ENCODE measurements at regions not wholly inside any gene's neighbourhood (a gene's known extent, or its start where the extent isn't known, plus 50 kb on each side); places are given as distances from the start of the nearest gene placed in this dataset.
A peak's percentile ranks its signal among the peaks of the same experiment; 100 is the strongest.

- ATAC-seq (peak; percentile 65), DNase-seq (ENCODE audit: low read depth, low spot score) (no peak)
- H3K9me2 ChIP-seq (ENCODE audit: insufficient read depth), result no peaks in the 10 kb centered on the region
- no peaks in the 10 kb centered on the region for H3K79me2 ChIP-seq (ENCODE audit: insufficient read depth, low read length)
- no peaks in the 10 kb centered on the region for H4K20me1 ChIP-seq (ENCODE audit: insufficient read depth)
- intact Hi-C loops (cut with micrococcal nuclease), result loop anchor here (10.0 kb wide), 1 partner anchor 578 kb away; no protein-coding TSS in a partner anchor
- H3K4me2 ChIP-seq (ENCODE audit: low read length), result no peak overlapping the region
- H3K27ac ChIP-seq (ENCODE audit: low read depth, low read length), result no peak overlapping the region
- H3K36me3 ChIP-seq (ENCODE audit: control insufficient read depth in 1 of 2, insufficient read depth in 2 of 2, low read length in 2 of 2), result no peaks in the 10 kb centered on the region
- ChIA-PET POLR2A (no interaction called here), RAD21 (ENCODE audit: low non-redundant PET in 1 of 2, low total read pairs in 2 of 2, uncharacterized antibody in 2 of 2, unreplicated experiment in 2 of 2) (no interaction called here), CTCF (no interaction called here)
- no peak overlapping the region for H3K9ac ChIP-seq (ENCODE audit: low read length)
- TF ChIP-seq FOSL1 (IDR thresholded peaks at IDR 0.05; ENCODE audit: low read depth), result no peak
- no peak for TF ChIP-seq EGR1 (IDR thresholded peaks at IDR 0.05; ENCODE audit: low read depth)
- TF ChIP-seq EZH2 (IDR thresholded peaks at IDR 0.05), result no peak
- TF ChIP-seq YY1 (IDR thresholded peaks at IDR 0.05; ENCODE audit: extremely low read depth, insufficient replicate concordance, low read depth, low read length), result no peak
- TF ChIP-seq, protein P1, sequence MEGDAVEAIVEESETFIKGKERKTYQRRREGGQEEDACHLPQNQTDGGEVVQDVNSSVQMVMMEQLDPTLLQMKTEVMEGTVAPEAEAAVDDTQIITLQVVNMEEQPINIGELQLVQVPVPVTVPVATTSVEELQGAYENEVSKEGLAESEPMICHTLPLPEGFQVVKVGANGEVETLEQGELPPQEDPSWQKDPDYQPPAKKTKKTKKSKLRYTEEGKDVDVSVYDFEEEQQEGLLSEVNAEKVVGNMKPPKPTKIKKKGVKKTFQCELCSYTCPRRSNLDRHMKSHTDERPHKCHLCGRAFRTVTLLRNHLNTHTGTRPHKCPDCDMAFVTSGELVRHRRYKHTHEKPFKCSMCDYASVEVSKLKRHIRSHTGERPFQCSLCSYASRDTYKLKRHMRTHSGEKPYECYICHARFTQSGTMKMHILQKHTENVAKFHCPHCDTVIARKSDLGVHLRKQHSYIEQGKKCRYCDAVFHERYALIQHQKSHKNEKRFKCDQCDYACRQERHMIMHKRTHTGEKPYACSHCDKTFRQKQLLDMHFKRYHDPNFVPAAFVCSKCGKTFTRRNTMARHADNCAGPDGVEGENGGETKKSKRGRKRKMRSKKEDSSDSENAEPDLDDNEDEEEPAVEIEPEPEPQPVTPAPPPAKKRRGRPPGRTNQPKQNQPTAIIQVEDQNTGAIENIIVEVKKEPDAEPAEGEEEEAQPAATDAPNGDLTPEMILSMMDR (IDR thresholded peaks at IDR 0.05 in 2 of 3, conservative IDR thresholded peaks at IDR 0.05 in 1 of 3; ENCODE audit: borderline replicate concordance in 1 of 3, insufficient read depth in 1 of 3, low read depth in 2 of 3, low read length in 2 of 3), result peak in 1 of 3 experiments; percentile 25; a peak in 2 of 6 replicates
- TF ChIP-seq, protein P2, sequence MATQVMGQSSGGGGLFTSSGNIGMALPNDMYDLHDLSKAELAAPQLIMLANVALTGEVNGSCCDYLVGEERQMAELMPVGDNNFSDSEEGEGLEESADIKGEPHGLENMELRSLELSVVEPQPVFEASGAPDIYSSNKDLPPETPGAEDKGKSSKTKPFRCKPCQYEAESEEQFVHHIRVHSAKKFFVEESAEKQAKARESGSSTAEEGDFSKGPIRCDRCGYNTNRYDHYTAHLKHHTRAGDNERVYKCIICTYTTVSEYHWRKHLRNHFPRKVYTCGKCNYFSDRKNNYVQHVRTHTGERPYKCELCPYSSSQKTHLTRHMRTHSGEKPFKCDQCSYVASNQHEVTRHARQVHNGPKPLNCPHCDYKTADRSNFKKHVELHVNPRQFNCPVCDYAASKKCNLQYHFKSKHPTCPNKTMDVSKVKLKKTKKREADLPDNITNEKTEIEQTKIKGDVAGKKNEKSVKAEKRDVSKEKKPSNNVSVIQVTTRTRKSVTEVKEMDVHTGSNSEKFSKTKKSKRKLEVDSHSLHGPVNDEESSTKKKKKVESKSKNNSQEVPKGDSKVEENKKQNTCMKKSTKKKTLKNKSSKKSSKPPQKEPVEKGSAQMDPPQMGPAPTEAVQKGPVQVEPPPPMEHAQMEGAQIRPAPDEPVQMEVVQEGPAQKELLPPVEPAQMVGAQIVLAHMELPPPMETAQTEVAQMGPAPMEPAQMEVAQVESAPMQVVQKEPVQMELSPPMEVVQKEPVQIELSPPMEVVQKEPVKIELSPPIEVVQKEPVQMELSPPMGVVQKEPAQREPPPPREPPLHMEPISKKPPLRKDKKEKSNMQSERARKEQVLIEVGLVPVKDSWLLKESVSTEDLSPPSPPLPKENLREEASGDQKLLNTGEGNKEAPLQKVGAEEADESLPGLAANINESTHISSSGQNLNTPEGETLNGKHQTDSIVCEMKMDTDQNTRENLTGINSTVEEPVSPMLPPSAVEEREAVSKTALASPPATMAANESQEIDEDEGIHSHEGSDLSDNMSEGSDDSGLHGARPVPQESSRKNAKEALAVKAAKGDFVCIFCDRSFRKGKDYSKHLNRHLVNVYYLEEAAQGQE (IDR thresholded peaks at IDR 0.05; ENCODE audit: low read depth), result no peak
- peak; percentile 42; the same call in 1 of the 2 replicates for TF ChIP-seq RAD21 (IDR thresholded peaks at IDR 0.05; ENCODE audit: low read depth)
- no peak for TF ChIP-seq ZNF274 (IDR thresholded peaks at IDR 0.05; ENCODE audit: low read depth, low read length)
- no peak overlapping the region for H3K4me3 ChIP-seq (replicated peaks in 1 of 2; ENCODE audit: low read depth in 1 of 2, low read length in 2 of 2)
- H2AFZ ChIP-seq (ENCODE audit: low read depth, low read length, poor library complexity, severe bottlenecking), result no peak overlapping the region
- no TSS peak for BruUV-seq (replicated peaks)
- H3K9me3 ChIP-seq (ENCODE audit: control insufficient read depth in 1 of 2, insufficient read depth in 1 of 2, low read depth in 1 of 2, low read length in 2 of 2), result no peaks in the 10 kb centered on the region
- no peaks in the 10 kb centered on the region for H3K4me1 ChIP-seq (ENCODE audit: control insufficient read depth in 1 of 2, insufficient read depth in 2 of 2, low read length in 2 of 2)
- no peaks in the 10 kb centered on the region for H3K27me3 ChIP-seq (ENCODE audit: insufficient read depth, low read length)
These were observed 148.7 kb downstream of the KDR start for GRCh38 chr4:54976682-54977081.
